ENCODE measurements at regions not wholly inside any gene's neighbourhood (a gene's known extent, or its start where the extent isn't known, plus 50 kb on each side); places are given as distances from the start of the nearest gene placed in this dataset.

DNA sequence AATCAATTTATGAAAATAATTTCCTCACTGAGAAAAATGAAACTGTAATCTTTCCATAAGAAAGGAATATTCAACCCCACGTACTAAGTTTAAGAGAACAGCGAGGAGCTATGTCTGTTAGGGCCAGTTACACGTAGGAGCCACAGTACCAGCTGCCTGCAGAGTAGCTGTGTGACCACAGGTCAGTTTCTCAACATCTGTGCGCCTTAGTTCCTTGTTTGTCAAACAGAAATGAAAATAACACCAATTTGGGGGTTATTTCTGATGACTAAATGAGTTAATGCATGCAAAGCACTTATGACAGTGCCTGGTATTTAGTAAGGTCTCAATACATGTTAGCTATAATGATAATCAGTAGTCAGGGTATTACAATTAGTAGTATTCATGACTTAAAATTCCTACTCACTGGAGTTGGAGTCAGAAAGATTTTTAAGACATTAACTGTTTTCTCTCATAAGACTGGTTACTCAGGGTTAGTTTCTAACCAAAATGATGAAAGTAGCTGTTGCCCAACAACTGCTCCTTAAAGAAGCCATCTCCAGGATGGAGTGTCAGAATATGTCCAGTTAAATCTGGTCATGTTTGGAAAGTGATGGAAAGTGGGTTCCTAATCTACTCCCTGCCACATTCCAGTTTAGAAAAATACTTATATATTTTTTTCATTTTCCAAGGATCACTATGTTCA is 85.8 kb upstream of the ZNF648 start:
- no peak for DNase-seq

DNA sequence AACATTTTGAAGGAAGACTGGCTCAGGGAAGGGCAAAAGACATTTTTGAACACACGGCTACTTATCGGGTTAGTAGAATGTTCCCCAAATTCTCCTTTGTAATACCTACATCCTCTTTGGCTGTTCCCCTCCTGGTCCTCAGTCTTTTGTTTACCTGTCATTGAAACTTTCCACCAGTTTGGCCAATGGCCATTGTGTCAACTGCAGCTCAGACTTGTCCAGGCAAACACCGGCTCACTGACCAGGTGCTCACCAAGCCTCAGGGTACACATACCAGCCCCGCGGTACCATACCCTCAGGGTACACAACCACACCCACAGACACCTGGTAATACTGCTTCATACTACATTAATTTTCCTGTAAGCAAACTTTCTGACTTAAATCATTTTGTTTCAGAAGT is 84.8 kb upstream of the ZNF648 start:
- no peak for DNase-seq

DNA sequence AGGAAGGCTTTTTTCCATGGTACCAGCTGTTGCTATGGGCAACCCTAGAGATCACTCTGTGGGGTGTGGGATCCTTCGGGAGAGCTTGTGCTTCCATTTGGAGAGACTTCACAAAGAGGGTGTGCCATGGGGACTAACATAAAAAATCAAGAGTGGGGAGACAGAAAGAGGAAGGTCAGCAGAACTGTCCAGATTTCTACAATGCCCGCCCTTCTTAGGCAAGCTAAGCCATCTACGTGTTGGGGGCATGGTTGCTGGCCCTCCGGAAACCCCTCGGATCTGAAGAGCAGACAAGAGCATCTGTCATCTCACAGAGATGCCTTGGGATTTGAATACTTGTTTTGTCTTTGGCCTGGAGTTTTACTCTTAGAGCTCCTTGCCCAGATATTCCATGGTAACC is 83.9 kb upstream of the ZNF648 start:
- no peak for DNase-seq

DNA sequence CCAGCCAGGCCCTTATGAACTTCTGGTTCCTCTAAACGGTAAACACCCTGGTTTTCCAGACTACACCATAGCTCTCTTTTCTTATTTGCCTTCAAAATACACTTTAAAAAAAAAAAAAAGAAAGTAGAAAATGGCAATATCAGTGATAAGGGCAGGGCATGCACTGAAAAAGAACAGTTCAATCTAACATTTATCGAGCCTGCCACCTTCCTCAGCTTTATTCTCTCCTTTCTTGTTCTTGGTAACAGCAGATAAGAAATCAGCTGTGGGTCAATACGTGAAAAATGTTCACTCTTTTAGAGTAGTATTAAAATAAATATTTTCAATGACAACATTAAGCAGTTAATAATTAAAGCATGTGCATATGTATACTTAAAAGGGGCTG is 83.1 kb upstream of the ZNF648 start:
- no peak for DNase-seq

DNA sequence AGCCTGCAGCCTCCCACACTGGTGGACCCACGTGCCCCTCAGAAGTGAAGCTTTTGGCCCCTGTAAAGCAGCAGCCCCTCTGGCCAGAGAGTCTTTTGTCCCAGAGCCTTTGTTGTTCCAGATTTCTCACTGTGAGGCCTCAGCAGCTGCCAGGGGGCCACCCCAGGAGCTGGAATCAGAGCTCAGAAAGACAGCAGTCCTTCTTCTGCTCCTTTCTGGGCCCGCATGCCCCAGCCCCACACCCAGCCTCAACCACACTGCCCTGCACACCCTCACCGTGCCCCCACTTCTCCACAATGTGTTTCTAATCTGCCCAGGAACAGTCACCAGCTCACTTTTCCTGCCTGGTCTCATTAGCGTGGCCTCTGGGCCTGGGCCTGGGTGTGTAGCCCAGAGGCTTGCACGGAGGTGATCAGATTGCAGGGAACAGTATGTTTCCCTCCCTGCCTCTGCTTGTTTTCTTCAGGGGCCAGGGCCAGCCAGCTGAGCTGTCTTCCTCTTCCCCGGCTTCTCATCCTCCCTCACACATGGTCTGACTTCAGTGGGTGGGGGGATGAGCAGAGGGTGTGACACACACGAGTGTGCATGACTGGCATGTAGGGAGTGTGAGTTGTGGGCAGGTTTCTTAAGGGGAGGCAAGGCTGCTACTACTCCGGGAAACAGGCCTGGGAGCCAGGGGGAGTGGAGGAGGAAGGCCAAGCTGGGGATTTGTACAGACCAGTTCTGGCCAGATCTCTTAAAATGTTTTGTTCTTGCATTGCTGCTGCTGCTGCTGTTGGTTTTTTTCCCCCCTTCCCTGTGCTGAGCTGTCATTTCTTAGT is 82.5 kb upstream of the ZNF648 start:
- DNase-seq, result peak; percentile 91

DNA sequence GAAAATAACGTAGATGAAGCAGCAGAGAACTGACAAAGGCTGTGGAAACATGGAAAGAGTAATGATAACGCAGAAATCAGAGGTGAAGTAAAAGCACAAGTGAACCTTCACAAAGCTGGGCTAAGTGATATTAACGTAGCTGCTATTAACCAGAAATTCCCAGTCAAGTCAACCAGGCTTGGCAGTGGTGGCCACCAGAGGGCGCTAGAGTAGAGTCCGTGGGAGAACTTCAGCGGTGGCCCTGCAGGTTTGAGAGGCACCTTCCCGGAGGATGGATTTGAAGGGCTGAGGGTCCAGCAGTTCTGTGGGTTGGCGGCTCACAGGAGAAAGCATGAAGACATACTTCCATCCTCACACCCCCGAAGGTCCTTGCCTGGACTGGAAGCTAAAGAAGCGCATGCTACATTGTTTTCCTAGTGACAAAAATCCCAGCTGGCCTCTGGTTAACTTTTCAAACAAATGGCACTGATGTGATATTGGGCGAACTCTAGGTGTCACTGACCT is 81.7 kb upstream of the ZNF648 start:
- DNase-seq, result peak; percentile 76

DNA sequence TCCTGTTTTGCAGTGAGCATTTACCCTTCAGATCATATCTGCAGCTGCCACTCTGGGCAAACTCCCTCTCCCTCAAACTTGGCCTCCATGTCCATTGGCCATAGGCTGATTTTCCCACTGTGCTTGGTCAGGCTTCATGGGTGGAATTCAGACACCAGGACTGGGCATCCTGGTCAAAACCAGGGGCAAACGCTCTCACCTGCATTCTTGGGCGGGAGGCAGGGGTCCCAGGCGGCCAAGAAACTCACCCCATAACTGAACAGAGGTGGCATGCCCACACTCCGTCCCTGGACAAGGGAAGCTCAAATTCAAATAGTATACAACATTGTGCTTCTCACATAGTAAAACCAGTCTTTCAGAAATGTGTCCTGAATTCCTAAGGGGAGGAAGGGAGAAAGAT is 81.1 kb upstream of the ZNF648 start:
- no peak for DNase-seq

DNA sequence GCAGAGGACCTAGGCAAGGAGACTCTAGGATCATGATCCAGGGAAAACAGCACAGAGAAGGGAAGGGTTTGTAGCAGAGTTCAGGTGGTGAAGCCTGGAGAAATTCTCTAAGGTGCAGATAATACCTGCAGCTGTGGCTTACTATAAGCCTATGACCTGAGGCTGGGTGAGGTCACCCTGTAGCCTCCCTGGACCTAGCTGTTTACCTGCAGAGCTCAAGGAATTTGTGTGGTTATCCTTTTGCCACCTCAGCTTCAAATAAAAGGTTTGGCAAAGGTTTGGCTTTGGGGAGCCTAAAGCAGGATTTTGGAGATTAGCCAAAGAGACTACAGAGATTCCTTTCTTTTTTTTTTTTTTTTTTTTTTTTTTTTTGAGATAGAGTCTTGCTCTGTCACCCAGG is 79.5 kb upstream of the ZNF648 start:
- no peak for DNase-seq

DNA sequence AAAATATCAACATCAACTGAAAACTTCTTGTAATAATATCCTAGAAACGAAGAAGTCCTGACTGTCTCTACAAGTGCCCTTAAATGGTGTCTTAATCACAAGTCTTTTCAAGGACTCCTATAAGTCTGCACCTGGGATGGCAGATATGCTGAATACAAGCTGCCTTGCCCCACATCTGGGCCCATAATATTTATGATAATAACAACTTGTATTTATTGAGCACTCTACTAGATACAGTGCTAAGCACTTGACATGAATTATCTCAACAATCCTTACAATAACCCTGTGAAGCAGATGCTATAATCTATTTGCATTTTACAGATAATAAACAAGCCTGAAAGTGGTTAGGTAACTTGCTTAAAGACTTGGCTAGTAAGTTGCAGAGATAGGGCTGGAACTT is 78.0 kb upstream of the ZNF648 start:
- DNase-seq, result no peak

DNA sequence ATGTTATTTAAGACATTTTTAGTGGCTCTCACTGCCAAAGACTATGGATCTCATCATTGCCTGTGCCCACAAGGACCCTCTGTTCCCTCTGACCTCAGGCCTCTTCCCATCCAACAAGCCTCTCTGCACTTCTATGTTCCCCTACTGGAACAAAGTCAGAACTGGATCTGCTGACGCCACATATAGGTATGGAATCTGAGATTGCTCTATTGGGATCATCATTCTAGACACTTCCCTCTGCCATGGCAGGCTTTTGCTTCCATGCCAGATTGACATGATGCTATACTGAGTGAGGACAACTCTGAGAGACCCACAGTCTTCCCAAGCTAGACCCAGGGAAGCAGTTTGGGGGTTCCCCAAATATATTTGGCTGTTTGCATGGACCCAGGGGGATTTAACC is 76.0 kb upstream of the ZNF648 start:
- DNase-seq, result no peak

DNA sequence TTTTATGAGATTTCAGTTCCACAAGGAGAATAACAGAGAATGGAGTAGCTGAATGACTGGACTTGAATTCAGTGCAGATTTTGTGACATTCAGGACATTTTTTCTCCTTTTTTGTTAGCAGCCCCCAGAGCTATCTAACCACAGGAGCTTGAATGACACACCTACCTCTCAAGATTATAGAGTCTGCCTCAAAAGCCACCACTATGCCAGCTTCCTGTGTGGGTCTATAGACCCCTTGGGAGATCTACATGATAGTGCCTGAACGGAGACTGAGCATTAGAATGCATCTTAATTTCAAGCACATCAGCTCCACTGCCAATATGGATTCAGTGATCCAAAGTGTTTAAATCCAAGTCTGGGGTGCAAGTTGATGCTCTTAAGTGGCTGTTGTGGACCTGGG is 74.4 kb upstream of the ZNF648 start:
- DNase-seq, result no peak

DNA sequence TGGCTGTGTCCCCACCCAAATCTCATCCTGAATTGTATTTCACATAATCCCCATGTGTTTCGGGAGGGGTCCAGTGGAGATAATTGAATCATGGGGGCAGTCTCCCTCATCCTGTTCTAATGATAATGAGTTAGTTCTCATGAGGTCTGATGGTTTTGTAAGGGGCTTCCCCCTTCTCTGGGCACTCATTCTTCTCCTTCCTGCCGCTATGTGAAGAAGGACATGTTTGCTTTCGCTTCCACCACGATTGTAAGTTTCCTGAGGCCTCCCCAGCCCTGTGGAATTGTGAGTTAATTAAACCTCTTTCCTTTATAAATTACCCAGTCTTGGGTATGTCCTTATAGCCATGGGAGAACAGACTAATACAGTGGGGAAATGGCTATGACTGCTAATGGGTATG is 72.7 kb upstream of the ZNF648 start:
- DNase-seq, result no peak

DNA sequence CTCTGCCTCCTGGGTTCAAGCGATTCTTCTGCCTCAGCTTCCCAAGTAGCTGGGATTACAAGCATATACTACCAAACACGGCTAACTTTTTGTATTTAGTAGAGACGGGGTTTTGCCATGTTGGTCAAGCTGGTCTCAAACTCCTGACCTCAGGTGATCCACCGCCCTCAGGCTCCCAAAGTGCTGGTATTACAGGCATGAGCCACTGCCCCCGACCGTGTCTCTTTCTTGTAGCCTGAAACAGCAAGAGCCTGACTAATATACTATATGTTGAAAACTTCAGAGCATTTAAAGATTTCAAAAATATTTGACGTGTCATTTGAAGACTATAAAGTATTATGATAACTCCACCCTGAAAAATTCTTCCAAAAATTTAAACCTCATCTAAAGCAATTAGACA is 71.7 kb upstream of the ZNF648 start:
- no peak for DNase-seq

DNA sequence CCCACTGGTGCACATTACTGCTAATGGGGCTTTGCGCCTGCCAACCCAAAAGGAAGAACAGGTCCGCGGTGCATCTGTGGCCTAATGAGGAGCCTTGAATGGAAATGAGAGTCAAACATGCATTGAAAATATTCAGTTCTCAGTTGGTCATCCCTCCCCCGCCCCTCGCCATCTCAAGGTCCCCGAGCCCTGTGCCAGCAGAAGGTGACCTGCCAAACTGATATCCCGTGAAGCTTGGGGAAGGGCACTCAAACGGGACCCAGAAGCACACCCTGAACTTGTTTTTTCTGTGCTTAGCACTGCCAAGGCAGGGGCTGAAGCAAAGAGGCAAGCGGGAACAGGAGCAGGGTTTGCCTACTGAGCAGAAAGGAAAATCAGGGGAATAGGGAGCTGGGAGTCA is 67.9 kb upstream of the ZNF648 start:
- no peak for DNase-seq

DNA sequence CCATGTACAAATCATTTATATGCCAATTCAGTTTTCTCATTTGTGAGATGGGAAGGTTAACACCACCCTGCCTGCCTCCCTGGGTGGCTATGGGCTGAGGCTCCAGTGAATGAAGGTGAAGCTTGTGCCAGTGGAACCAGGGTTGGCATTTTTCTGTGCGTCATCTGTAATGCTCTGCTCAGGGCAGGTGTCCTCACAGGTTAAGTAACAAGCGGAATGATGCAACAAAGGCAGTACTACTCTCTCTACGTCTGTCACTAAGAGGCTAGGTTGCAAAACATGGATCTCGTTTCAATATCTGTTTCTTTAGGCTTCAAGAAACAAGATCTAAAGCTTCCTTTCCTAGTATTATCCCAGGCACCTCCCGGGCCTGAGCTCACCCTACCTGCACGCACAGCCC is 67.0 kb upstream of the ZNF648 start:
- no peak for DNase-seq

DNA sequence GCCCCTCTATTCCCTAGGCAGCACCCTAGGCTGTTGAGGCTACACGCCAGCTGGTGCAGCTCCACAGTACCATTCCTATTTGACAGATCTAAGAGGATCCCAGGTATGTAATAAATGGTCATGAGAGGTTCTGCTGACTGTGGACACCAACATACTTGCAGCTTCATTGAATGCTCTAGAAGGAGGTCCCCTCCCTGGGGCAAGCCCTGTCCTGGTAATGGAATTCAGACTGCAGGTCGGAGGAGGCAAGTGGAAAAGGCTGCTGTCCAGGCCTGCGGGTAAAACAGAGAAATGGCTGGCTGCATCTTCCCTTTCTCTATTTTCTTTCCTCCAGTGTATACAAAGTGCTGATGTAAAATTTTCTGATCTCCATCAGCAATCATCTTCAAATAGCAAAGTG is 66.1 kb upstream of the ZNF648 start:
- DNase-seq, result no peak

DNA sequence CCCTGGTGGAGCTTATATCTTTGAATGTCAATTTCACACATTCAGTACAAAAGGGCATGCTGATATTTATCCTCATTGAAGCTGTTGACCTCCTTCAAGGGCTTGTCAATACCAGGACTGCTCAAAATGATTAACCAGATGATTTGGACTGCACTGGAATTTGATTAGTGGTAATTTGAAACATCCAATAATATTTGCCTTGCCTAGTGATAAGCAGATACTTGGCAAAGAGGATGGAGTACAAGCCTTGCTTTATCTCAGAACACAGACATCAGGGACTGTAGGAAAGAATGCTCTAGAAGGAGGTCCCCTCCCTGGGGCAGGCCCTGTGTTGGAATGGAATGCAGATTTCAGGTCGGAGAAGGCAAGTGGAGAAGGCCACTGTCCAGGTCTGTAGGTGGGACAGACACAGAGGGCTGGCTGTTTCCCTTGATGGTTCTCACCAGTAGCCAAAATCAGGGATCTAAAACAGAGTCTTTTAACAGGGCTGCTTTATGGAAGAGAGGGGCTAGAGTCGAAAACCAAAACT is 64.8 kb upstream of the ZNF648 start:
- DNase-seq, result no peak

DNA sequence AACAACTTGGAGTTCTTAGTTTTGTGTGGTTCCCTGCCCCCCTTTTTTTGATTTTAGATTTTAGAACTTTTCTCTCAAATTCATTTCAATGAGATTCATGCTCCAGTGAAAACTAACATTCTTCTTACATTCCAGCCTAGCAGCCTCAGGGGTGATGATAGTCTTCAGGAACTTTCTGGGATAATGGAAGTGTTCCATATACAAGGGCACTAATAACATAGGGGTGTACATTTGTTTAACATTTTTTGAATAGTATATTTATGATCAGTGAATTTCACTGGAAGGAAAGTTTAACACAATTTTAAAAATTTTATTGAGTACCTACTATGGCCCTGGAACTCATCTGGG is 61.4 kb upstream of the ZNF648 start:
- DNase-seq, result peak; percentile 31

DNA sequence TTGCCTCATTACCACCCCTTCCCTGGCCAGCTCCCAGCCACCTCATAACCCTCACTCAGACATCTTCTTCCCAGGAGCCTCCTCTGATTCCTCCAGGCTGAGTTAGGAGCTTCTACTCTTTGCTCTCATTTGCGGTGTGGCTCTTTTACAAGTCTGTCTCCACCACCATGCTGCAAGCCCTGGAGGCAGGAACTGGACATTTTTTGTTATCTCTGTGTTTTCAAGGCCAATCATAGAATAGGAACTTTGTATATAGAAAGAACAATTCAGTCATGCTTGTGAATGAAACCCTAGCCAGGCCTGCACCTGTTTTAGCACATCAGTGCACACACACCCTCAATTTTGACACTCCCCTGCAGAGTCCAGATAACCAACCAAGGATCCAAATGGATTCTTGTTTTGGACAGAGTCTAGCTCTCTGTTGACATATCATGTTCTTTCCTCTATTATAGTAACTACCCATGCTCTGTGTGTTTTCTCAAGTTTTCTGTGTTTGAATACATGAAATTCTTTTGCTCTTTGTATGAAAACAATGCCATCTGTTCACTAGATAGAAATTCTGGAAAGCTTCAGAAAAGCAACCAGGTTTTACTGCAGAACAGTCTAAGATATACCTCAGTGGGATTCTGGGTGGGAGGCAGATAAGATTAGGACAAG is 60.9 kb upstream of the ZNF648 start:
- no peak for DNase-seq

DNA sequence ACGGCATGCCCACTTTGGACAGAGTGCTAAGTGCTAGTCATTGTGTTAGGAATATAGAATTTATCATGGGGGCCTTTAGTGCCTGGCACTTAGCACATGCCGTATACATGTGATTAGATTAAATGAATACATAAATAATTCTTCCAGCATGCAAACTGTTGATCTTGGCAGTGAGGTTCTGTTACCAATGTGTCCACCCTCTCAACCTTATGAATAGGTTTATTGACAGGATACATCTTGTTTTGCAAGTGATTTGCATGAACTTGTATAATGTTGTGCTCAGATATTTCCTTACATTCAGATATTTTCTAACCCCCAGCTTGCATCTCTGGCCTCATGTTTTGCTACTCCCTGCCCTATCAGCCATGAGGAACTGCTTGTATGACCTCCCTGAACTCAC is 60.3 kb upstream of the ZNF648 start:
- DNase-seq, result no peak

DNA sequence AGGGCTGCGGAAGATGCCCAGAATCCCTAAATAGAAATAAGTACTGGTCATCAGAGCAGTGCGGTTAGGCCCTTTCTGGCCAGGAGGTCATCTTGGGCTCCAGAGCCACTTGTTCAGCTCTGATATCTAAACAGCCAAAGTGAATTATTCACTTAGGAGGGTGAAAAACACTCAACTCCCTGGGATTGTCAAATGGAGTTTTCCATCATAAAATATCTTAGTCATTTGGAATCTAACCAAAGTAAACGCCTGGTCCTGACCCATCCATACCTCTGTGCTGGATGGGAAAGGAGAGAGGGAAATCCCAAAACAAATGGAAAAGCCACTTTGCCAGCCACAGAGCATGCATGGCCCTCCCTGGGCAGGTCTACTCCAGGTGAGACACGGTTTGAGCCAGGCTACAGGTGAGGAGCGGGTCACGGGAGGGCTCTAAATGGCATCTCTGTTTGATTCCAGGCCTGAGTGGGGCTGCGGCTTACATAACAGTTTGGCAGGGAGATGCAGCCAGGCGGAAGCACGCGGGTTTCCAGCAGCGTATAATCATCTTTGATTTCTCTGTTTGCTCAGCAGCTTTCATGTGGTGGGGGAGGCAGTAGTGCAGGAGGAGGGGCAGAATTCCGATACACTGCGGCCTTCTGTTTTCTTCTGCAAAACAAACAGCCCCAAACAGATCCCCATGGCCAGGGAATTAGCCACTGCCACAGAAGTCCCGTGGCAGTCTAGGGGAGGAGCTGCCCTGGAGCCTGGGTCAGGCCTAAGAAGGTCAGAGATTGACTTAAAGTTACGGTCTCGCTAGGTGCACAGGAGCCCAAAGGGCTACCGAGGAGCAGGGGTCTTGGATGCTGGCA is 59.1 kb upstream of the ZNF648 start:
- peak; percentile 93 for DNase-seq

DNA sequence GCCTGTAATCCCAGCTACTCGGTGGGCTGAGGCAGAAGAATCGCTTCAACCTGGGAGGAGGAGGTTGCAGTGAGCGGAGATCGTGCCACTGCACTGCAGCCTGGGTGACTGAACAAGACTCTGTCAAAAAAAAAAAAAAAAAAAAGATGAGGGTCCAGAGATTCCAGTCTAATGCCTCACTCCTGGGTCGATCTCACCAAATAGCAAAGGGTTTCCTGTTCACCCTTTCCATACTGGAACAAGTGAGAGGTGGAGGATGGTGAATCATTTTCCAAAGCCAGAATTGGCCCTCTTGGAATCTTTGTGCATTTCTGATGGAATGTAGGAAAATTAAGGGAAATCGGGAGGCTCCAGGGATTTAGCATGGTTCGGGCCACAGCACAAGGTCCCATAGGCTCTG is 58.1 kb upstream of the ZNF648 start:
- peak; percentile 34 for DNase-seq

DNA sequence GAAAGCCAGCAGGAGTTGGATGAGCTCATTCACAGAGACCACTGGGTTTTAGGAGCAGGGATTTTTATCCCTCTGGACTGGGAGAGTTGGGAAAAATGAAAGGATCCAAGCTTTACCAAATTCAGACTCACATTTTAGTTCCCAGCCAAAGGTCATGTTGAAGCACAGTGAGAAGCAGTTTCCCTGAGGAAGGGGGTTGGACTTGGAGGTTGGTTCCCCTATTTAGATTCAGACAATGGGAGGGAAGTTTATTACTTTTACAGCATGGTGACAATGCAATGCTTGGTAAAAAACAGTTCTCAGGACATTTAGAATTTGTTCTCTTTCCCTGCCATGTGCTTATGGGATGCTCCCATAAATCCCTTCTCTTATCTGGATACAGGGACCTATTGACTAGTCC is 57.3 kb upstream of the ZNF648 start:
- DNase-seq, result no peak
